Loucy (cell line): ENCODE measurements at regions not wholly inside any gene's neighbourhood (a gene's known extent, or its start where the extent isn't known, plus 50 kb on each side); places are given as distances from the start of the nearest gene placed in this dataset.

Source experiments
- H2AFZ ChIP-seq: fragments of 200-600 bp; sonication (generic); 2 replicates; pipeline ENCODE4 v1.6.0; 2016; ENCODE audit warnings: antibody characterized with exemption, mild to moderate bottlenecking, low read length, moderate library complexity
- H3F3A ChIP-seq: fragments of 200-600 bp; 2 replicates; pipeline ENCODE4 v1.6.0; 2016; ENCODE audit warnings: antibody characterized with exemption, low read depth, mild to moderate bottlenecking
- H3K27me3 ChIP-seq: fragments of 200-600 bp; sonication (generic); 2 replicates; pipeline ENCODE4 v1.6.1; 2014; ENCODE audit warnings: low read length, mild to moderate bottlenecking; ENCODE audit not compliant: insufficient read depth, poor library complexity, severe bottlenecking
- H3K36me3 ChIP-seq: fragments of 200-600 bp; sonication (generic); 2 replicates; pipeline ENCODE4 v1.6.1; 2016; ENCODE audit warnings: low read length; ENCODE audit not compliant: insufficient read depth
- H3K4me1 ChIP-seq: fragments of 200-600 bp; sonication (generic); 2 replicates; pipeline ENCODE4 v1.5.1; 2014; ENCODE audit warnings: low read length, mild to moderate bottlenecking; ENCODE audit not compliant: insufficient read depth, poor library complexity, severe bottlenecking
- H3K4me2 ChIP-seq: fragments of 200-600 bp; sonication (generic); 2 replicates; pipeline ENCODE4 v1.6.0; 2014; ENCODE audit warnings: antibody characterized with exemption, low read length, low read depth, mild to moderate bottlenecking; ENCODE audit not compliant: poor library complexity, severe bottlenecking
- H3K4me3 ChIP-seq: fragments of 200-600 bp; sonication (generic); 2 replicates; pipeline ENCODE4 v1.5.1; 2014; ENCODE audit warnings: low read length, mild to moderate bottlenecking, mixed read lengths; ENCODE audit not compliant: poor library complexity, severe bottlenecking
- H3K79me2 ChIP-seq: fragments of 200-600 bp; sonication (generic); 2 replicates; pipeline ENCODE4 v1.6.1; 2014; ENCODE audit warnings: low read length; ENCODE audit not compliant: insufficient read depth
- H3K9ac ChIP-seq: fragments of 200-600 bp; sonication (generic); 2 replicates; pipeline ENCODE4 v1.6.0; 2014; ENCODE audit warnings: mild to moderate bottlenecking, low read depth, low read length, moderate library complexity; ENCODE audit not compliant: poor library complexity, severe bottlenecking
- H3K9me2 ChIP-seq: fragments of 200-600 bp; sonication (generic); replicated peaks from 2 replicates; pipeline ENCODE4 v1.6.1; 2016; ENCODE audit warnings: low read depth, low read length, mixed read lengths
- H3K9me3 ChIP-seq: fragments of 200-600 bp; sonication (generic); 2 replicates; pipeline ENCODE4 v1.6.1; 2014; ENCODE audit warnings: mild to moderate bottlenecking, antibody characterized with exemption, low read length, low read depth; ENCODE audit not compliant: insufficient read depth
- H4K20me1 ChIP-seq: fragments of 200-600 bp; sonication (generic); 2 replicates; pipeline ENCODE4 v1.6.0; 2014; ENCODE audit warnings: antibody characterized with exemption, low read length, mild to moderate bottlenecking; ENCODE audit not compliant: insufficient read depth, poor library complexity, severe bottlenecking
- CTCF ChIP-seq: fragments of 200-600 bp; sonication (generic); conservative IDR thresholded peaks from 2 replicates; pipeline ENCODE4 v1.5.1; 2014; ENCODE audit warnings: mild to moderate bottlenecking, antibody characterized with exemption, low read length
- EZH2phosphoT487 ChIP-seq: fragments of 200-600 bp; IDR thresholded peaks from 2 replicates; pipeline ENCODE4 v1.6.1; 2018; ENCODE audit warnings: antibody characterized with exemption, mild to moderate bottlenecking, moderate library complexity, borderline replicate concordance

GRCh38 chr14:76924371-76925096 is 98.3 kb downstream of the LRRC74A start:
- H3K9me3 ChIP-seq = no peaks in the 10 kb centered on the region
- no peaks in the 10 kb centered on the region for H3K79me2 ChIP-seq
- H3K4me3 ChIP-seq = no peak overlapping the region
- H3K36me3 ChIP-seq = no peaks in the 10 kb centered on the region
- H3K4me1 ChIP-seq = peaks cover 78% of the 10 kb centered on the region
- no peaks in the 10 kb centered on the region for H4K20me1 ChIP-seq
- TF ChIP-seq CTCF = no peak
- TF ChIP-seq EZH2phosphoT487 = no peak
- H3K27me3 ChIP-seq = no peaks in the 10 kb centered on the region
- H2AFZ ChIP-seq = no peak overlapping the region
- H3K9me2 ChIP-seq = no peaks in the 10 kb centered on the region
- peak overlapping the region; percentile 31 for H3K9ac ChIP-seq
- peak overlapping the region; percentile 47 for H3K4me2 ChIP-seq
- H3F3A ChIP-seq = no peaks in the 10 kb centered on the region

GRCh38 chr14:76923431-76924370 is 97.5 kb downstream of the LRRC74A start:
- Histone ChIP-seq H3K27me3 (no peaks in the 10 kb centered on the region), H3K4me1 (peaks cover 78% of the 10 kb centered on the region), H3K9ac (no peak overlapping the region), H3K79me2 (no peaks in the 10 kb centered on the region), H2AFZ (no peak overlapping the region), H3K4me3 (no peak overlapping the region), H3K9me3 (no peaks in the 10 kb centered on the region), H3K36me3 (no peaks in the 10 kb centered on the region), H3K4me2 (peak overlapping the region; percentile 47), H3K9me2 (no peaks in the 10 kb centered on the region), H4K20me1 (no peaks in the 10 kb centered on the region), H3F3A (no peaks in the 10 kb centered on the region)
- no peak for TF ChIP-seq EZH2phosphoT487
- TF ChIP-seq CTCF = no peak

GRCh38 chr14:76922584-76922983 is 96.4 kb downstream of the LRRC74A start:
- no peak for TF ChIP-seq CTCF
- no peak for TF ChIP-seq EZH2phosphoT487
- no peak overlapping the region for H3K4me2 ChIP-seq
- no peak overlapping the region for H3K4me3 ChIP-seq
- H4K20me1 ChIP-seq = no peaks in the 10 kb centered on the region
- H3K4me1 ChIP-seq = peaks cover 79% of the 10 kb centered on the region
- H3F3A ChIP-seq = no peaks in the 10 kb centered on the region
- no peaks in the 10 kb centered on the region for H3K9me2 ChIP-seq
- H3K9me3 ChIP-seq = no peaks in the 10 kb centered on the region
- peak overlapping the region; percentile 18 for H3K9ac ChIP-seq
- no peak overlapping the region for H2AFZ ChIP-seq
- no peaks in the 10 kb centered on the region for H3K36me3 ChIP-seq
- no peaks in the 10 kb centered on the region for H3K27me3 ChIP-seq
- H3K79me2 ChIP-seq = no peaks in the 10 kb centered on the region
